Body of pancreas (tissue), 4 donors: ENCODE measurements at regions not wholly inside any gene's neighbourhood (a gene's known extent, or its start where the extent isn't known, plus 50 kb on each side); places are given as distances from the start of the nearest gene placed in this dataset.
A peak's percentile ranks its signal among the peaks of the same experiment; 100 is the strongest.

Source experiments
- ATAC-seq: fragments of 150-250 bp; one replicate; pipeline ENCODE4 v1.9.1; 2016
- DNase-seq, 4 donors: peaks; one replicate each; pipeline ENCODE4 v3.0.0-alpha.2; 2019
- H3K27ac ChIP-seq, 4 donors: fragments of 200-600 bp; sonication (generic); 1 replicate in 3 of 4; 2 replicates in 1 of 4; pipeline versions ENCODE4 v1.5.1 to v1.6.1; 2016 to 2019; ENCODE audit warnings: mild to moderate bottlenecking in 1 of 4, mixed read lengths in 1 of 4, moderate library complexity in 1 of 4
- H3K27me3 ChIP-seq, 2 donors: fragments of 200-600 bp; sonication (generic); one replicate each; pipeline ENCODE4 v1.6.0; 2016; ENCODE audit warnings: mild to moderate bottlenecking in 1 of 2
- H3K36me3 ChIP-seq, 2 donors: fragments of 200-600 bp; sonication (generic); replicated peaks in 1 of 2; 2 replicates each; pipeline ENCODE4 v1.5.1; 2016; ENCODE audit warnings: low read depth in 2 of 2; ENCODE audit not compliant: insufficient read depth in 1 of 2
- H3K4me1 ChIP-seq: fragments of 200-600 bp; sonication (generic); one replicate; pipeline ENCODE4 v1.6.0; 2016
- H3K4me3 ChIP-seq, 2 donors: fragments of 200-600 bp; sonication (generic); 1 replicate in 1 of 2; 2 replicates in 1 of 2; pipeline ENCODE4 v1.5.1; 2016 to 2019
- H3K9me3 ChIP-seq, 3 donors: fragments of 200-600 bp; sonication (generic); 1 replicate in 2 of 3; 2 replicates in 1 of 3; pipeline ENCODE4 v1.5.1; 2016
- CTCF ChIP-seq, 7 experiments: fragments of 450-650 bp in 4 of 7; fragments of 200-600 bp in 3 of 7; sonication (generic) in 3 of 7; IDR thresholded peaks; one replicate each; pipeline ENCODE4 v1.5.1; 2016 to 2019; ENCODE audit warnings: antibody characterized with exemption in 7 of 7
- POLR2A ChIP-seq, 3 donors: fragments of 450-650 bp; IDR thresholded peaks; one replicate each; pipeline ENCODE4 v1.6.1; 2016; ENCODE audit warnings: antibody characterized with exemption in 3 of 3, mild to moderate bottlenecking in 2 of 3
- WGBS, 2 donors: methylation state at CpG; one replicate each; pipeline ENCODE4 v1.1.5; 2017; 5-methylcytosine and 5-hydroxymethylcytosine counted together
- intact Hi-C: fragments of 100-400 bp; cut with DNase I; formaldehyde crosslinking; loops from one replicate; pipeline ENCODE4 v1.15.1; 2023

DNA sequence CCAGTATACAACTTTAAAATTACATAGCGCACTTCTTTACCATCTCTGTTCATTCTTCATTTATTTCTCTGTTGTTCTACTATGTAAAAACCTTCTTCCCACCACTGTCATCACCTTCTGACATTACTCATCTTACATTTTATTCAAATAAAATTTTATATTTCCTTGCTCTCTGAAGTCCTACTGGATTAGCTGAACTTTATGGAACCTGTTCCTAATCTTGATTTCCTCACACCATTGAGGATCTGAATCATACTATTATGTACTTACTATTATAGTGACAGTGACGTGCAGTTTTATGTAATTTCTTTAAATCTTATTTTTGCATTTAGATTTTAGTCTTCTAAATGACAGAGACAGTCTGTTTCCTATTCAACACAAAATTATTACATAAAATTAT is 98.3 kb downstream of the DYNAP start:
- intact Hi-C loops, result no loop called here
- Histone ChIP-seq H3K27ac (no peak overlapping the region), H3K27me3 (no peaks in the 10 kb centered on the region), H3K36me3 (no peaks in the 10 kb centered on the region), H3K4me3 (no peak overlapping the region), H3K4me1 (no peaks in the 10 kb centered on the region), H3K9me3 (no peaks in the 10 kb centered on the region)
- no peak for DNase-seq
- TF ChIP-seq CTCF (IDR thresholded peaks at IDR 0.05), result no peak
- TF ChIP-seq POLR2A (IDR thresholded peaks at IDR 0.05), result no peak
- no peak for ATAC-seq
- 82 to 92% methylated on average over 2 of the region's 2 CpGs for WGBS, 2 donors

DNA sequence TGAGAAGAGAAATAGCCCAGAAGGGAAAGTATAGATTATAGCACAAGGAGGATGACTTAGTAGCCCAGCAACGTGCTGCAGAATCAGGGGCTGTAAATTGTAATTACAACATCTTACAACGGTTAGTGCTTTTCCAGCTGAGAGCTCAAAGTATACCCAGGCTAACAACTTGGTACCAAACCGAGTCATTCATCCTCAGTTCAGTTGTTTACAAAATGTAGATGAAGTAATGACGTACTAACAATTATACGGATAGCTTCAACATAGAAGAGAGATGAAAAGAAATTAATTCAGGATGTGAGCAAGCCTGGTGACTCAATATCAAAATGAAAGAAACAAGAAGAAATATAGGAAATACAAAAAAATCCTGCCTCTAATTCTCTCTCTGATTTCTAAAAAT is 99.2 kb downstream of the DYNAP start:
- no peak for DNase-seq
- H3K36me3 ChIP-seq, result no peaks in the 10 kb centered on the region
- WGBS, 2 donors, result 80 to 82% methylated on average over 5 of the region's 5 CpGs
- no peak for TF ChIP-seq POLR2A (IDR thresholded peaks at IDR 0.05)
- no peak for TF ChIP-seq CTCF (IDR thresholded peaks at IDR 0.05)
- H3K9me3 ChIP-seq, result no peaks in the 10 kb centered on the region
- no peak overlapping the region for H3K27ac ChIP-seq
- no peaks in the 10 kb centered on the region for H3K27me3 ChIP-seq
- no peak overlapping the region for H3K4me3 ChIP-seq
- no peak for ATAC-seq
- H3K4me1 ChIP-seq, result no peaks in the 10 kb centered on the region
- intact Hi-C loops, result no loop called here

- no peaks in the 10 kb centered on the region for H3K9me3 ChIP-seq
- no peaks in the 10 kb centered on the region for H3K27me3 ChIP-seq
- WGBS, 2 donors, result 84 to 88% methylated on average over 1 of the region's 1 CpG
- no peak for ATAC-seq
- H3K27ac ChIP-seq, result no peak overlapping the region
- DNase-seq, result no peak
- H3K36me3 ChIP-seq, result no peaks in the 10 kb centered on the region
- intact Hi-C loops, result no loop called here
- H3K4me1 ChIP-seq, result peaks cover 17% of the 10 kb centered on the region
- no peak overlapping the region for H3K4me3 ChIP-seq
- TF ChIP-seq CTCF (IDR thresholded peaks at IDR 0.05) (no peak), POLR2A (IDR thresholded peaks at IDR 0.05) (no peak)
Measured at GRCh38 chr18:54692463-54692862, 101.4 kb downstream of the DYNAP start.

- DNase-seq (no peak), ATAC-seq (peak; percentile 65)
- no peak overlapping the region for H3K4me3 ChIP-seq
- 40 to 44% methylated on average over 4 of the region's 4 CpGs for WGBS, 2 donors
- no peaks in the 10 kb centered on the region for H3K36me3 ChIP-seq
- no peaks in the 10 kb centered on the region for H3K27me3 ChIP-seq
- TF ChIP-seq POLR2A (IDR thresholded peaks at IDR 0.05) (no peak), CTCF (IDR thresholded peaks at IDR 0.05) (no peak)
- no peaks in the 10 kb centered on the region for H3K9me3 ChIP-seq
- peaks cover 20% of the 10 kb centered on the region for H3K4me1 ChIP-seq
- intact Hi-C loops, result no loop called here
- H3K27ac ChIP-seq, result peak overlapping the region in 3 of 4 donors; percentile 30 to 65 (median 31)
Measured at GRCh38 chr18:54696616-54697293, 105.7 kb downstream of the DYNAP start.

DNA sequence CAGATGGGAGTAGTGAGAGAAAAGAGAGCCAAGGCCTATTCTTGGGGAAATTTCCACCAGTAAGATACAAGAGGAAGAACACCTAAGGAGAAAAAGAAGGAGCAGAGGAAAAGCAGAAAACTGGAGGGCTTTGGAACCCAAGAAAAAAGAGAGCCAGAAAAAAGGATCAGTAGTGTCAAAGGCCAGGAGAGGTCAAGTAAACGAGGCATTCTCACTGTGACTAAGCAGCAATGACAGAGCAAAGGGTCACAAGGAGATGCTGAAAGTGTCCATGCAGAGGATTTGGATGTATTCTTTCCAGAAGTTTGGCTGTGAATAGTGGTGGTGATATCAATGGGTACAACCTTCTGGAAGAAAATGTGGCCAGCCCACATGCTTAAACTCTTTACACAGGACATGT is 109.5 kb downstream of the DYNAP start:
- DNase-seq (no peak), ATAC-seq (no peak)
- no peak overlapping the region for H3K27ac ChIP-seq
- H3K9me3 ChIP-seq, result no peaks in the 10 kb centered on the region
- H3K4me3 ChIP-seq, result no peak overlapping the region
- peaks cover 20% of the 10 kb centered on the region for H3K4me1 ChIP-seq
- 73 to 82% methylated on average over 1 of the region's 1 CpG for WGBS, 2 donors
- intact Hi-C loops, result no loop called here
- H3K36me3 ChIP-seq, result no peaks in the 10 kb centered on the region
- no peaks in the 10 kb centered on the region for H3K27me3 ChIP-seq
- TF ChIP-seq POLR2A (IDR thresholded peaks at IDR 0.05) (no peak), CTCF (IDR thresholded peaks at IDR 0.05) (no peak)
